ENCODE measurements at regions not wholly inside any gene's neighbourhood (a gene's known extent, or its start where the extent isn't known, plus 50 kb on each side); places are given as distances from the start of the nearest gene placed in this dataset.
"Not testable (repeated sequence)": the region's sequence is repeated elsewhere in the genome, so short reads cannot be mapped to it uniquely, and the experiment has no call there.

DNA sequence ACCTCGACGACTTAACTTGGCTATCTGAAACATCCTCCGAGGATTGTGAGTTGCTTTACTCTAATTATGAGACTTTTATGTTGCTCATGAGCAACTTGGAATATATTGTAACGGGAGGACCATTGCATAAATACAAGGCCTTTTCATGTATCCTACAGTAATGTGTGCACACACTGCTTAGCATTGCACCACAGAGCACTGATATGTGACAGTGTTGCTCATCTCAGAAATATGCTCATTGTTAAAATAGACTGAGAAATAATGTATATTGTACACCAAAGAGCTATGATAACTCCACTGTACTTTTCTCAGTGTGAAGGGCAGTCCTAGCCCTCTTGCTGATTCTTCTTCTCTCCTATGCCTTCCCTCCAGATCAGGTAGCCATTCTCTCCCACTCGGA is 102.8 kb upstream of the CDK13 start:
- Mint-ChIP-seq H3K27ac (ENCODE audit: unreplicated experiment) (no peak overlapping the region), H3K4me3 (ENCODE audit: low read depth, unreplicated experiment) (no peak overlapping the region), H3K9me3 (ENCODE audit: low read depth, unreplicated experiment) (no peaks in the 10 kb centered on the region), H3K4me1 (ENCODE audit: low read depth, unreplicated experiment) (no peaks in the 10 kb centered on the region), H3K36me3 (ENCODE audit: insufficient read depth, unreplicated experiment) (no peaks in the 10 kb centered on the region), H3K27me3 (ENCODE audit: unreplicated experiment) (no peaks in the 10 kb centered on the region)
- no peak for DNase-seq
- intact Hi-C loops (cut with micrococcal nuclease; ENCODE audit: unreplicated experiment), result no loop called here
- CTCF ChIA-PET, result interaction anchor here (0.6 kb wide), 1 partner anchor 300 kb away, joined by 3 read pairs; no protein-coding TSS in a partner anchor
- no TSS peak for BruUV-seq (replicated peaks)
- TF ChIP-seq, protein P1, sequence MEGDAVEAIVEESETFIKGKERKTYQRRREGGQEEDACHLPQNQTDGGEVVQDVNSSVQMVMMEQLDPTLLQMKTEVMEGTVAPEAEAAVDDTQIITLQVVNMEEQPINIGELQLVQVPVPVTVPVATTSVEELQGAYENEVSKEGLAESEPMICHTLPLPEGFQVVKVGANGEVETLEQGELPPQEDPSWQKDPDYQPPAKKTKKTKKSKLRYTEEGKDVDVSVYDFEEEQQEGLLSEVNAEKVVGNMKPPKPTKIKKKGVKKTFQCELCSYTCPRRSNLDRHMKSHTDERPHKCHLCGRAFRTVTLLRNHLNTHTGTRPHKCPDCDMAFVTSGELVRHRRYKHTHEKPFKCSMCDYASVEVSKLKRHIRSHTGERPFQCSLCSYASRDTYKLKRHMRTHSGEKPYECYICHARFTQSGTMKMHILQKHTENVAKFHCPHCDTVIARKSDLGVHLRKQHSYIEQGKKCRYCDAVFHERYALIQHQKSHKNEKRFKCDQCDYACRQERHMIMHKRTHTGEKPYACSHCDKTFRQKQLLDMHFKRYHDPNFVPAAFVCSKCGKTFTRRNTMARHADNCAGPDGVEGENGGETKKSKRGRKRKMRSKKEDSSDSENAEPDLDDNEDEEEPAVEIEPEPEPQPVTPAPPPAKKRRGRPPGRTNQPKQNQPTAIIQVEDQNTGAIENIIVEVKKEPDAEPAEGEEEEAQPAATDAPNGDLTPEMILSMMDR (IDR thresholded peaks at IDR 0.05; ENCODE audit: unreplicated experiment), result no peak

DNA sequence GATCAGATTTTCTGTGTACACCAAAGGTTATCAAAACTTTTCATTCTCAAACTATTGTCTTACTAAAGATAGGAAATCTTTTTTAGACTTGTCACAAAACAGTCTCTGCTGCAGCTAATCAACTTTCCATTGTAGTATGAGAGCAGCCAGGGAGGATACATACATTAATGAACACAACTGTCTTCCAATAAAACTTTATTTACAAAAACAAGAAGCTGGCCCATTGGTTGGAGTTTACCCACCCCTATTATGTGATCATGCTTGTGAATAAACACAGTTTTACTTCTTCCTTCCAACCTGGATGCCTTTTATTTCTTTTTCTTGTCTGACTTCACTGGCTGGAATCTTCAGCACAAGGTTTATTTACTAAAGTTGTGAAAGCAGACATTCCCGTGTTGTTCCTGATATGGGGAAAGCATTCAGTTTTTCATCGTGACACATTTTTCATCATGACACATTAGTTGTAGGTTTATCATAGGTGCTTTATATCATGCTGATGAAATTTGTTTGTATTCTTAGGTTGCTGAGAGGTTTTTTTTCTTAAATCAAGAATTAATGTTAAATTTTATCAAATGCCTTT is 98.5 kb upstream of the CDK13 start:
- intact Hi-C loops (cut with micrococcal nuclease; ENCODE audit: unreplicated experiment), result no loop called here
- Mint-ChIP-seq H3K4me1 (ENCODE audit: low read depth, unreplicated experiment) (peaks cover 15% of the 10 kb centered on the region), H3K27ac (ENCODE audit: unreplicated experiment) (no peak overlapping the region), H3K36me3 (ENCODE audit: insufficient read depth, unreplicated experiment) (peaks cover 6% of the 10 kb centered on the region), H3K27me3 (ENCODE audit: unreplicated experiment) (peaks cover 12% of the 10 kb centered on the region), H3K9me3 (ENCODE audit: low read depth, unreplicated experiment) (no peaks in the 10 kb centered on the region), H3K4me3 (ENCODE audit: low read depth, unreplicated experiment) (no peak overlapping the region)
- CTCF ChIA-PET, result no interaction called here
- no TSS peak for BruUV-seq (replicated peaks)
- TF ChIP-seq, protein P1 (IDR thresholded peaks at IDR 0.05; ENCODE audit: unreplicated experiment), result no peak
- no peak for DNase-seq

DNA sequence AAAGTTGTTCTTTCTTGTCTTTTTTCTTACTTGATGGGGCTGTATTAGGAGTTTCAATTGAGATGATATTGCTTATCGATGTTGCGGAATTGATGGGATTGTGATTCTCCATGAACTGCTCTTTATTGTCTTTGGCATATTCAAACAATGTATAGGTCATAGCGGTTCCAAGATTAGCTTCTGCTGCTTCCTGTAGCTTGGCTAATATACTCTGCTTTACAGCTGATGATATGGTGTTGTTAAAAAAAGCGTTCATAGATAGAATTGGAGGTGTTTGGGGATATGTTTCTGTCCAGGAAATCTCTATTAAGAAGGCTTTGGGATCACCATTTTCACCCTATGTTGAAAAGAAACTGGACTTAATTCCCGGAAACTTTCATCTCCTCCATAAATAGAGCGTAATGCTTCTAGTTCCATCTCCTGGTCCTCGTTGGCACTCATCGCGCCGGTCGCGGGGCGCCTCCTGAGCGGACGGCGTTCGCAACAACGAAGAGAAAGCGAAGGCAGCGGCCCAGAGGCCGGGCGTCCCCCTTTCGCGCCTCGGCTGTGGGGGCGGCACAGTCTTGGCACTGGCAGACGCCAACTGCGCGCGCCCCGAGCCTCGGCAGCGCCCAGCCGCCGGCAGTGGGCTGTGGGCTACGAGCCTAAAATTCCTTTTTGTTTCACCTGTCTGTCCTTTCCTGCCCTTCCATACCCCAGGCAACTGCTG is 95.3 kb upstream of the CDK13 start:
- DNase-seq; H3K36me3 Mint-ChIP-seq (ENCODE audit: insufficient read depth, unreplicated experiment); intact Hi-C loops (cut with micrococcal nuclease; ENCODE audit: unreplicated experiment); CTCF ChIA-PET; BruUV-seq (replicated peaks); H3K9me3 Mint-ChIP-seq (ENCODE audit: low read depth, unreplicated experiment): not testable (repeated sequence)
- Mint-ChIP-seq H3K4me3 (ENCODE audit: low read depth, unreplicated experiment) (peak overlapping the region; percentile 90), H3K27me3 (ENCODE audit: unreplicated experiment) (peaks cover 12% of the 10 kb centered on the region), H3K27ac (ENCODE audit: unreplicated experiment) (peak overlapping the region; percentile 80), H3K4me1 (ENCODE audit: low read depth, unreplicated experiment) (peaks cover 15% of the 10 kb centered on the region)

DNA sequence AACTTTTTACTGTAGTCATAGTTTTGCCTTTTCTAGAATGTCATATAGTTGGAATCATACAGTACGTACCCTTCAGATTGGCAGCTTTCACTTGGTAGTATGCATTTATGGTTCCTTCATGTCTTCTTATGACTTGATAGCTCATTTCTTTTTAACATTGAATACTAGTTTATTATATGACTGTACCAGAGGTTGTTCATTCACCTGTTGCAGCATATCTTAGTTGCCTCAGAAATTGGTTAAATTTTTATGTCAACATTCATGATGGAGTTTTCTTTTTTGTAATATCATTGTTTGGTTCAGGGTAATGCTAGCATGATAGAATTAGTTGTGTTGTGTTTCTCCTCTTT is 94.8 kb upstream of the CDK13 start:
- Mint-ChIP-seq H3K27me3 (ENCODE audit: unreplicated experiment) (peaks cover 12% of the 10 kb centered on the region), H3K4me1 (ENCODE audit: low read depth, unreplicated experiment) (peaks cover 15% of the 10 kb centered on the region), H3K4me3 (ENCODE audit: low read depth, unreplicated experiment) (peak overlapping the region; percentile 90), H3K27ac (ENCODE audit: unreplicated experiment) (peak overlapping the region; percentile 80), H3K9me3 (ENCODE audit: low read depth, unreplicated experiment) (no peaks in the 10 kb centered on the region), H3K36me3 (ENCODE audit: insufficient read depth, unreplicated experiment) (peaks cover 6% of the 10 kb centered on the region)
- BruUV-seq (replicated peaks), result no TSS peak
- CTCF ChIA-PET, result no interaction called here
- TF ChIP-seq, protein P1 (IDR thresholded peaks at IDR 0.05; ENCODE audit: unreplicated experiment), result no peak
- intact Hi-C loops (cut with micrococcal nuclease; ENCODE audit: unreplicated experiment), result no loop called here
- DNase-seq, result no peak
